ENCODE measurements at regions not wholly inside any gene's neighbourhood (a gene's known extent, or its start where the extent isn't known, plus 50 kb on each side); places are given as distances from the start of the nearest gene placed in this dataset.

- Histone ChIP-seq H3K27ac (no peak overlapping the region), H3K36me3 (no peaks in the 10 kb centered on the region), H3K4me3 (no peak overlapping the region), H3K4me1 (replicated peaks) (no peaks in the 10 kb centered on the region), H3K27me3 (replicated peaks; ENCODE audit: insufficient read depth) (no peaks in the 10 kb centered on the region), H3K9me3 (no peaks in the 10 kb centered on the region)
- 84% methylated on average over 13 of the region's 13 CpGs for WGBS
- intact Hi-C loops (cut with DNase I), result loop anchor here (10.0 kb wide), 1 partner anchor 115 kb away; no protein-coding TSS in a partner anchor
- TF ChIP-seq POLR2A (IDR thresholded peaks at IDR 0.05) (no peak), POLR2AphosphoS5 (IDR thresholded peaks at IDR 0.05) (no peak), CTCF (IDR thresholded peaks at IDR 0.05) (no peak)
- no peak for DNase-seq (ENCODE audit: low spot score)
Measured at GRCh38 chr7:47049234-47049774, 532.6 kb downstream of the TNS3 start.

GRCh38 chr7:47047384-47047783, 534.5 kb downstream of the TNS3 start:
- WGBS, result 21% methylated on average over 2 of the region's 2 CpGs
- no peaks in the 10 kb centered on the region for H3K4me1 ChIP-seq (replicated peaks)
- H3K27me3 ChIP-seq (replicated peaks; ENCODE audit: insufficient read depth), result no peaks in the 10 kb centered on the region
- no peak for DNase-seq (ENCODE audit: low spot score)
- H3K4me3 ChIP-seq, result no peak overlapping the region
- no peak overlapping the region for H3K27ac ChIP-seq
- H3K9me3 ChIP-seq, result no peaks in the 10 kb centered on the region
- H3K36me3 ChIP-seq, result no peaks in the 10 kb centered on the region
- no peak for TF ChIP-seq POLR2A (IDR thresholded peaks at IDR 0.05)
- TF ChIP-seq POLR2AphosphoS5 (IDR thresholded peaks at IDR 0.05), result peak; percentile 12
- intact Hi-C loops (cut with DNase I), result loop anchor here (10.0 kb wide), 1 partner anchor 113 kb away; no protein-coding TSS in a partner anchor

- intact Hi-C loops (cut with DNase I), result loop anchor here (10.0 kb wide), 1 partner anchor 112 kb away; no protein-coding TSS in a partner anchor
- Histone ChIP-seq H3K27me3 (replicated peaks; ENCODE audit: insufficient read depth) (no peaks in the 10 kb centered on the region), H3K36me3 (no peaks in the 10 kb centered on the region), H3K4me3 (no peak overlapping the region), H3K4me1 (replicated peaks) (no peaks in the 10 kb centered on the region), H3K27ac (no peak overlapping the region), H3K9me3 (no peaks in the 10 kb centered on the region)
- peak; percentile 36 for DNase-seq (ENCODE audit: low spot score)
- no peak for TF ChIP-seq POLR2AphosphoS5 (IDR thresholded peaks at IDR 0.05)
- TF ChIP-seq CTCF (IDR thresholded peaks at IDR 0.05), result peak in 1 of 4 experiments; percentile 6
- WGBS, result 41% methylated on average over 9 of the region's 9 CpGs
Measured at GRCh38 chr7:47046949-47047348, 535.0 kb downstream of the TNS3 start.

- WGBS, result 54% methylated on average over 11 of the region's 11 CpGs
- TF ChIP-seq POLR2AphosphoS5 (IDR thresholded peaks at IDR 0.05), result no peak
- no peak for TF ChIP-seq POLR2A (IDR thresholded peaks at IDR 0.05)
- Histone ChIP-seq H3K4me1 (replicated peaks) (no peaks in the 10 kb centered on the region), H3K36me3 (no peaks in the 10 kb centered on the region), H3K27me3 (replicated peaks; ENCODE audit: insufficient read depth) (no peaks in the 10 kb centered on the region), H3K9me3 (no peaks in the 10 kb centered on the region), H3K27ac (no peak overlapping the region), H3K4me3 (no peak overlapping the region)
- DNase-seq (ENCODE audit: low spot score), result peak; percentile 21
- intact Hi-C loops (cut with DNase I), result loop anchor here (10.0 kb wide), 1 partner anchor 111 kb away; no protein-coding TSS in a partner anchor
Measured at GRCh38 chr7:47045207-47046051, 536.5 kb downstream of the TNS3 start.

- no peak for DNase-seq (ENCODE audit: low spot score)
- WGBS, result 85% methylated on average over 3 of the region's 3 CpGs
Measured at GRCh38 chr7:47044625-47045024, 537.3 kb downstream of the TNS3 start.

More at GRCh38 chr7:47044625-47045024, 537.3 kb downstream of the TNS3 start:
- Histone ChIP-seq H3K36me3 (no peaks in the 10 kb centered on the region), H3K27ac (no peak overlapping the region), H3K27me3 (replicated peaks; ENCODE audit: insufficient read depth) (no peaks in the 10 kb centered on the region), H3K9me3 (no peaks in the 10 kb centered on the region), H3K4me1 (replicated peaks) (no peaks in the 10 kb centered on the region), H3K4me3 (no peak overlapping the region)
- intact Hi-C loops (cut with DNase I), result loop anchor here (10.0 kb wide), 1 partner anchor 110 kb away; no protein-coding TSS in a partner anchor
- TF ChIP-seq POLR2AphosphoS5 (IDR thresholded peaks at IDR 0.05), result no peak
- TF ChIP-seq POLR2A (IDR thresholded peaks at IDR 0.05), result no peak
- TF ChIP-seq CTCF (IDR thresholded peaks at IDR 0.05), result no peak
